Activated CD8-positive, alpha-beta T cell treated with anti-CD3 and anti-CD28 coated beads for 36 hours (primary cell): ENCODE measurements at regions not wholly inside any gene's neighbourhood (a gene's known extent, or its start where the extent isn't known, plus 50 kb on each side); places are given as distances from the start of the nearest gene placed in this dataset.

Experiments used
- ATAC-seq: fragments of 200-7000 bp; cut with Tn5 transposase; one replicate; pipeline ENCODE4 v1.10.0; 2021; ENCODE audit warnings: mild to moderate bottlenecking, moderate library complexity
- CTCF ChIA-PET: fragments of 350-600 bp; sonication (Branson Sonifier 250); formaldehyde crosslinking; loops from one replicate; lab custom pipeline; 2021; ENCODE audit warnings: antibody characterized with exemption; lab: Charles Lee
- POLR2A ChIA-PET: fragments of 350-600 bp; sonication (Branson Sonifier 250); formaldehyde crosslinking; loops from one replicate; lab custom pipeline; 2021; ENCODE audit warnings: antibody characterized with exemption; lab: Charles Lee
- DNase-seq: peaks from one replicate; pipeline ENCODE4 v3.0.0-alpha.2; 2020
- H3K27ac Mint-ChIP-seq: one replicate; pipeline ENCODE4 v1.8.0; 2021; ENCODE audit warnings: mild to moderate bottlenecking, mixed read lengths
- H3K27me3 Mint-ChIP-seq: one replicate; pipeline ENCODE4 v1.8.0; 2021; ENCODE audit warnings: mixed read lengths
- H3K36me3 Mint-ChIP-seq: one replicate; pipeline ENCODE4 v1.8.0; 2021; ENCODE audit warnings: low read depth, mixed read lengths
- H3K4me1 Mint-ChIP-seq: one replicate; pipeline ENCODE4 v1.8.0; 2021; ENCODE audit warnings: low read depth, mixed read lengths
- H3K4me3 Mint-ChIP-seq: one replicate; pipeline ENCODE4 v1.8.0; 2021; ENCODE audit warnings: mild to moderate bottlenecking, moderate library complexity, mixed read lengths
- H3K9me3 Mint-ChIP-seq: one replicate; pipeline ENCODE4 v1.8.0; 2021; ENCODE audit warnings: mixed read lengths
- CTCF ChIP-seq: fragments of 200-600 bp; IDR thresholded peaks from one replicate; pipeline ENCODE4 v1.8.0; 2022; ENCODE audit warnings: antibody characterized with exemption, mild to moderate bottlenecking
- intact Hi-C: fragments of 100-400 bp; cut with micrococcal nuclease; formaldehyde crosslinking; loops from one replicate; pipeline ENCODE4 v1.10.0; 2022

- DNase-seq (no peak), ATAC-seq (no peak)
- POLR2A ChIA-PET: no interaction called here
- Mint-ChIP-seq H3K27ac (no peak overlapping the region), H3K36me3 (no peaks in the 10 kb centered on the region), H3K9me3 (no peaks in the 10 kb centered on the region), H3K4me3 (no peak overlapping the region), H3K27me3 (peaks cover 7% of the 10 kb centered on the region), H3K4me1 (no peaks in the 10 kb centered on the region)
- CTCF ChIA-PET: no interaction called here
- no peak for TF ChIP-seq CTCF
- intact Hi-C loops: no loop called here
Observed at GRCh38 chr15:91759560-91759959, 93.9 kb upstream of the SLCO3A1 start.

- ChIA-PET POLR2A (no interaction called here), CTCF (no interaction called here)
- no peaks in the 10 kb centered on the region for H3K36me3 Mint-ChIP-seq
- no peak overlapping the region for H3K4me3 Mint-ChIP-seq
- no peak overlapping the region for H3K27ac Mint-ChIP-seq
- no peaks in the 10 kb centered on the region for H3K4me1 Mint-ChIP-seq
- no peaks in the 10 kb centered on the region for H3K9me3 Mint-ChIP-seq
- ATAC-seq (no peak), DNase-seq (no peak)
- H3K27me3 Mint-ChIP-seq: peaks cover 1% of the 10 kb centered on the region
- intact Hi-C loops: no loop called here
- TF ChIP-seq CTCF: no peak
Observed at GRCh38 chr15:91765660-91766059, 87.8 kb upstream of the SLCO3A1 start.

GRCh38 chr15:91769476-91769875, 84.0 kb upstream of the SLCO3A1 start:
- H3K27ac Mint-ChIP-seq: no peak overlapping the region
- peaks cover 3% of the 10 kb centered on the region for H3K27me3 Mint-ChIP-seq
- no peak for TF ChIP-seq CTCF
- intact Hi-C loops: no loop called here
- POLR2A ChIA-PET: no interaction called here
- ATAC-seq (no peak), DNase-seq (no peak)
- no peaks in the 10 kb centered on the region for H3K9me3 Mint-ChIP-seq
- H3K36me3 Mint-ChIP-seq: no peaks in the 10 kb centered on the region
- no peaks in the 10 kb centered on the region for H3K4me1 Mint-ChIP-seq
- H3K4me3 Mint-ChIP-seq: no peak overlapping the region
- CTCF ChIA-PET: no interaction called here

GRCh38 chr15:91769894-91770293, 83.6 kb upstream of the SLCO3A1 start:
- Mint-ChIP-seq H3K36me3 (no peaks in the 10 kb centered on the region), H3K9me3 (no peaks in the 10 kb centered on the region), H3K4me3 (no peak overlapping the region), H3K27ac (no peak overlapping the region), H3K27me3 (peaks cover 3% of the 10 kb centered on the region), H3K4me1 (no peaks in the 10 kb centered on the region)
- no peak for TF ChIP-seq CTCF
- ChIA-PET POLR2A (no interaction called here), CTCF (no interaction called here)
- ATAC-seq: no peak
- intact Hi-C loops: no loop called here
- DNase-seq: no peak

- H3K4me1 Mint-ChIP-seq: no peaks in the 10 kb centered on the region
- TF ChIP-seq CTCF: no peak
- H3K27me3 Mint-ChIP-seq: peaks cover 11% of the 10 kb centered on the region
- H3K9me3 Mint-ChIP-seq: no peaks in the 10 kb centered on the region
- DNase-seq: no peak
- intact Hi-C loops: no loop called here
- no peak overlapping the region for H3K4me3 Mint-ChIP-seq
- no peaks in the 10 kb centered on the region for H3K36me3 Mint-ChIP-seq
- no peak overlapping the region for H3K27ac Mint-ChIP-seq
- POLR2A ChIA-PET: no interaction called here
- CTCF ChIA-PET: no interaction called here
- no peak for ATAC-seq
Observed at GRCh38 chr15:91776104-91776503, 77.4 kb upstream of the SLCO3A1 start.
